GM13976 (cell line): ENCODE measurements at regions not wholly inside any gene's neighbourhood (a gene's known extent, or its start where the extent isn't known, plus 50 kb on each side); places are given as distances from the start of the nearest gene placed in this dataset.
A peak's percentile ranks its signal among the peaks of the same experiment; 100 is the strongest.
"Not testable (repeated sequence)": the region's sequence is repeated elsewhere in the genome, so short reads cannot be mapped to it uniquely, and the experiment has no call there.

Experiments used
- DNase-seq: peaks from one replicate; pipeline ENCODE4 v3.0.0; 2012; ENCODE audit warnings: low spot score
- CTCF ChIP-seq: IDR thresholded peaks from 2 replicates; pipeline ENCODE4 v1.5.1; 2012; ENCODE audit warnings: borderline replicate concordance, mild to moderate bottlenecking; ENCODE audit not compliant: insufficient read depth; ENCODE audit errors: extremely low read depth, missing control alignments, control extremely low read depth
- in situ Hi-C: fragments of 300-500 bp; cut with MboI; formaldehyde crosslinking; loops from one replicate; pipeline ENCODE4 v1.12.0; 2022; ENCODE audit warnings: low sequenced_read_pairs, mixed read lengths, inconsistent platforms; ENCODE audit not compliant: unreplicated experiment

GRCh38 chr21:41615613-41616012, 107.7 kb upstream of the TMPRSS2 start:
- no peak for TF ChIP-seq CTCF
- in situ Hi-C loops = loop anchor here (25.0 kb wide), 1 partner anchor 497 kb away; no protein-coding TSS in a partner anchor
- no peak for DNase-seq

- in situ Hi-C loops = loop anchor here (25.0 kb wide), 1 partner anchor 498 kb away; no protein-coding TSS in a partner anchor
- TF ChIP-seq CTCF = no peak
- DNase-seq = no peak
Observed at GRCh38 chr21:41614511-41614910, 106.6 kb upstream of the TMPRSS2 start.

- in situ Hi-C loops = loop anchor here (25.0 kb wide), 1 partner anchor 499 kb away; no protein-coding TSS in a partner anchor
Observed at GRCh38 chr21:41613533-41613909, 105.6 kb upstream of the TMPRSS2 start.

GRCh38 chr21:41612674-41613532, 104.9 kb upstream of the TMPRSS2 start:
- in situ Hi-C loops = loop anchor here (25.0 kb wide), 1 partner anchor 499 kb away; no protein-coding TSS in a partner anchor
- peak; percentile 48 for TF ChIP-seq CTCF
- peak; percentile 70 for DNase-seq

More at GRCh38 chr21:41613533-41613909, 105.6 kb upstream of the TMPRSS2 start:
- TF ChIP-seq CTCF = no peak
- no peak for DNase-seq

- in situ Hi-C loops = loop anchor here (25.0 kb wide), 1 partner anchor 500 kb away; no protein-coding TSS in a partner anchor
- TF ChIP-seq CTCF = no peak
- DNase-seq = peak; percentile 58
Observed at GRCh38 chr21:41611966-41612606, 104.1 kb upstream of the TMPRSS2 start.

- TF ChIP-seq CTCF = no peak
- in situ Hi-C loops = loop anchor here (25.0 kb wide), 1 partner anchor 501 kb away; no protein-coding TSS in a partner anchor
- no peak for DNase-seq
Observed at GRCh38 chr21:41611441-41611840, 103.5 kb upstream of the TMPRSS2 start.

- in situ Hi-C loops = loop anchor here (25.0 kb wide), 1 partner anchor 502 kb away; no protein-coding TSS in a partner anchor
- not testable (repeated sequence) for DNase-seq
Observed at GRCh38 chr21:41610840-41611115, 102.8 kb upstream of the TMPRSS2 start.
